Amniotic epithelial cell (primary cell): ENCODE measurements at regions not wholly inside any gene's neighbourhood (a gene's known extent, or its start where the extent isn't known, plus 50 kb on each side); places are given as distances from the start of the nearest gene placed in this dataset.
A peak's percentile ranks its signal among the peaks of the same experiment; 100 is the strongest.
"Not testable (repeated sequence)": the region's sequence is repeated elsewhere in the genome, so short reads cannot be mapped to it uniquely, and the experiment has no call there.

ENCODE experiments used
- DNase-seq: peaks from one replicate; pipeline ENCODE4 v3.0.0-alpha.2; 2010; ENCODE audit warnings: low read depth

- no peak for DNase-seq
These were observed 444.8 kb downstream of the MAT2B start for GRCh38 chr5:163950248-163950647.

GRCh38 chr5:163951069-163951468 lies 445.6 kb downstream of the MAT2B start:
- DNase-seq: no peak

GRCh38 chr5:163953901-163954300 lies 448.5 kb downstream of the MAT2B start:
- no peak for DNase-seq

GRCh38 chr5:163961230-163961629 lies 455.8 kb downstream of the MAT2B start:
- DNase-seq: not testable (repeated sequence)

GRCh38 chr5:163963881-163964280 lies 458.5 kb downstream of the MAT2B start:
- peak; percentile 67 for DNase-seq

GRCh38 chr5:163964671-163965070 lies 459.3 kb downstream of the MAT2B start:
- peak; percentile 9 for DNase-seq

- DNase-seq: no peak
These were observed 461.8 kb downstream of the MAT2B start for GRCh38 chr5:163967268-163967667.

GRCh38 chr5:163968651-163969050 lies 463.2 kb downstream of the MAT2B start:
- DNase-seq: no peak

- DNase-seq: no peak
These were observed 471.3 kb downstream of the MAT2B start for GRCh38 chr5:163976696-163977095.

- DNase-seq: no peak
These were observed 473.5 kb downstream of the MAT2B start for GRCh38 chr5:163978897-163979296.

GRCh38 chr5:163988566-163988965 lies 483.1 kb downstream of the MAT2B start:
- DNase-seq: no peak

GRCh38 chr5:163993126-163993525 lies 487.7 kb downstream of the MAT2B start:
- DNase-seq: peak; percentile 58

GRCh38 chr5:163995206-163995605 lies 489.8 kb downstream of the MAT2B start:
- no peak for DNase-seq

GRCh38 chr5:163997965-163998364 lies 492.5 kb downstream of the MAT2B start:
- no peak for DNase-seq

GRCh38 chr5:164000241-164000640 lies 494.8 kb downstream of the MAT2B start:
- no peak for DNase-seq

GRCh38 chr5:164000819-164001218 lies 495.4 kb downstream of the MAT2B start:
- DNase-seq: peak; percentile 42

- DNase-seq: no peak
These were observed 496.8 kb downstream of the MAT2B start for GRCh38 chr5:164002214-164002613.

GRCh38 chr5:164002628-164003027 lies 497.2 kb downstream of the MAT2B start:
- peak; percentile 22 for DNase-seq

- DNase-seq: no peak
These were observed 499.7 kb downstream of the MAT2B start for GRCh38 chr5:164005071-164005470.

GRCh38 chr5:164007064-164007463 lies 501.6 kb downstream of the MAT2B start:
- no peak for DNase-seq

GRCh38 chr5:164009621-164010020 lies 504.2 kb downstream of the MAT2B start:
- no peak for DNase-seq

- DNase-seq: no peak
These were observed 505.5 kb downstream of the MAT2B start for GRCh38 chr5:164010900-164011299.

- no peak for DNase-seq
These were observed 507.0 kb downstream of the MAT2B start for GRCh38 chr5:164012371-164012770.

GRCh38 chr5:164013077-164013670 lies 507.8 kb downstream of the MAT2B start:
- peak; percentile 76 for DNase-seq

GRCh38 chr5:164020116-164020515 lies 514.7 kb downstream of the MAT2B start:
- no peak for DNase-seq
